SKM-1 (cell line): ENCODE measurements at regions not wholly inside any gene's neighbourhood (a gene's known extent, or its start where the extent isn't known, plus 50 kb on each side); places are given as distances from the start of the nearest gene placed in this dataset.
A peak's percentile ranks its signal among the peaks of the same experiment; 100 is the strongest.
"Not testable (repeated sequence)": the region's sequence is repeated elsewhere in the genome, so short reads cannot be mapped to it uniquely, and the experiment has no call there.

Experiments
- DNase-seq: peaks from one replicate; lab custom pipeline; 2025; ENCODE audit not compliant: unreplicated experiment; lab: John Stamatoyannopoulos, UW

GRCh38 chr4:112770114-112770513 is 133.2 kb downstream of the LARP7 start:
- DNase-seq, result no peak

- peak; percentile 46 for DNase-seq
Observed at GRCh38 chr4:112775801-112776200, 138.9 kb downstream of the LARP7 start.

DNA sequence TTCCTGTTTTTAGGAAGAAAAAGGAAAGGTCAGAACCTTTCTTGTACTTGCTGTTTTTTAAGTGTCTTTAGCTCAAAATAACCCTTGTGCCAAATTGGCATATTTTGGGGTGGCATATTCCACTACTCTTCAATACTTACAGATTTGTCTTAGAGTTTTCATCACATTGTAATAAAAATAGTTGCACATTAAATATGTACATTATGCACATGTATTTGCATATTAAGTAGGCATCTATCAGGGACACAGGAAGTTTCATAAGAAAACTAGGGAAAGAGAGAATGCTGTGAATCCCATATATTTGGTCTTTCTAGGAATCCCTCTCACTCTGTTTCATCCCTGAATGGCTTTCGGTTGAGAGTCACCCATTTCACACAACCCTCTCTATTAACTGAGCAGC is 139.6 kb downstream of the LARP7 start:
- no peak for DNase-seq

DNA sequence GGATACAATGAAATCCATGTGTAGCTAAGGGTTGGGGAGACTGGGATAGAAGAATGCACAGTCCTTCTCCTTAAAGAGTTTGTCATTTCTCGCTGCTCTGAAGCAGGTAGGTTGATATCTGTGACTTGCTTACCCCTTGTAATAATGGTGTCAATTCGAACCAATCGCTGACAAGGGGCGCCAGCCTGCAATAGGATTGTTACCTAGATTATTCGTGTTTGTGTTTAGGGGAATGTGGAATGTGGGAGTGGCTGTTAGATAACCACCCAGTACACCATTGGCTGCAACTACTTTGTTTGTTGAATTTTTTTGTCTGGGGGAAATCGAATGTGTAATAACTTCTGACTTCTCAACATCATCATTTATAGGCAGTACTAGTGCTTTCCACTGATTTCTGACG is 141.6 kb downstream of the LARP7 start:
- DNase-seq, result no peak

DNA sequence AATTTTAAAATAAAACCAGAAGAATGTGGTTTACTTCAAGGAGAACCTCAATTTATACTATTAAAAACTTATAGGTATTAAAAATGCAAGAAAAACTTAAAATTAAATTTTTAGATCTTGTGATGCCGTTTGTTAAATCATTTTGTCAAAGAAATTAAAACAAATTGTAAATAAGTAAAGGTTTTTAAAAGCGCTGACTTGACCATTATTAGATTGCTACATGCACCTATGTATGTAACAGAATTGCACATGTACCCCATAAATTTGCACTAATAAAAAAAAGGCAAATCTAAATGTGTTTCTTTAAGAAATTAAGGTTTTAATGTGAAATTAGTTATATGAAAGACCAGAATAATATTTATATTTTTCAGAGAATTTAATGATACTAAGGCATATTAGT is 156.1 kb downstream of the LARP7 start:
- no peak for DNase-seq

DNA sequence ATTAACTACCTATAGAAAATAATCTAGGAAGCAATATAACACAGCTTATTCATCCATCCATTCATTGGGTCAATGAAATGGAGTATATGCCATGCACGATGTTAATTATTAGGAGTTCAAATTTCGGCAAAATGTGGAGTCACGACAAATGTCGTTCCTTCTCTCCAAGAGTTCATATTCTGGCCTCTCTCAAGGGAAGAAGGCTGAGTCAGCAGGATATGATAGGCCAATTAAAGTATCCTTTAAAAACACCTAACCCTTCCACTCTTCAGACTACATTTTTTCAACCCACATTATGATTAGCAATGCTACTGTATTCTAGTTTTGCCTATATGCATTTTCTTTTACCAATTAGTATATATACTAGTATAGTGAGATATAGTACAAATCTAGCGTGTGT is 163.1 kb downstream of the LARP7 start:
- no peak for DNase-seq

GRCh38 chr4:112801341-112801740 is 164.4 kb downstream of the LARP7 start:
- DNase-seq, result no peak

GRCh38 chr4:112802780-112803179 is 165.8 kb downstream of the LARP7 start:
- no peak for DNase-seq

DNA sequence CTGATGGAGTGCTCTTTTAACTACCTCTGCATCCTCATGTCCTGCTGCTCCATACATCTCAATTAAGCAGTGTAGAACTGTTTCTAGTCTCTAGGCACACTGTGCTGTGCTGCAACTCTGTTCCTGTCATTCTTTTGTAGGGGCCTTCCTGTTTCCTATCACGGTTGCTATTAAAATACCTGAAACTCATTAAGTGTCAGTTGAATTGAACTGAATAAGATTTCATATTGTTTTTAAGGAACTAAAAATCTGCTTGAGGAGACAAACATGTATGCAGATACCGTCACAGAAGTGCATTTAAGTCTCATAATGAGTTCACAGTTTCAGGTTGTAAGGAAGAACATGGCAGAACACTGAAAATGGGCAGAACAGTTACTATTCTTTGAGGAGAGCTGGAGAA is 170.1 kb downstream of the LARP7 start:
- DNase-seq, result no peak

- peak; percentile 30 for DNase-seq
Observed at GRCh38 chr4:112808001-112808400, 171.1 kb downstream of the LARP7 start.

GRCh38 chr4:112813790-112814189 is 176.8 kb downstream of the LARP7 start:
- no peak for DNase-seq

- DNase-seq, result peak; percentile 54
Observed at GRCh38 chr4:112817933-112818593, 181.1 kb downstream of the LARP7 start.

GRCh38 chr4:112818594-112818965 is 181.6 kb downstream of the LARP7 start:
- no peak for DNase-seq

DNA sequence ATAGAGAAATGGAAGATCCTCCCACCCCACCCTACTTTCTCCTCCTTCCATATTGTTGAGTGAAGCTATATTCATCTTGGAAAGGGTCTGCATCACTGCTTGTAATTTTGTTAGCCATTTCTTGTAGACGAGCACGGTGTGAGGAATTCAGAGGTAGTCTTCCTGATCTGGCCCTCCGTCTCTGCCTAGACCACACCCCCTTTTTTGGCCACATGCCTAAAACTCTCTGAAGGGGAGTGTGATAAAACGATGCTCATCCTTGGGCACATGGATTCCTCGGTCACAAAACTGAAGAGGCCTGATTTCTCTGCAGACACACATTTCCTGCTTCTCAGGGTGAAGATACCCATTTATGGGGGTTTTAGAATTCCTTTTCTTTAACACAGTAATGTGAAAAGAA is 182.8 kb downstream of the LARP7 start:
- DNase-seq, result no peak

DNA sequence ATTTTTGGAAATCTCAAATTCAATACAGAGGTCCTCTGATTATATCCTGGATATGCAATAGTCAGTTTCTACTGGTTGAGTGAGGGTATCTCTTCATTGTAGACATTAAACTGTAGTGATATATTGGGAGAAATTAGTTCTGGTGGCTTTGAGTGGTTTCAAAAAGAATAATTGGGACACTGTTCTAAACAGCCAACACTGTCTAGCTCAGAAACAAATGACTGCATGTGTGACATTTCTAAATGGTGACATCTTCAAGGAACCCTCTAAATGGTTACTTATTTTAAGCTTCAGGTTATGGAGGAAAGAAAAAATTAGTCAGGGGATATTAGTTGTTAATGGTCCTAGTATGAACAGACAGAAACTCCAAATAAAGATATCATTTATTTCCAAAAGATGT is 186.2 kb downstream of the LARP7 start:
- no peak for DNase-seq

DNA sequence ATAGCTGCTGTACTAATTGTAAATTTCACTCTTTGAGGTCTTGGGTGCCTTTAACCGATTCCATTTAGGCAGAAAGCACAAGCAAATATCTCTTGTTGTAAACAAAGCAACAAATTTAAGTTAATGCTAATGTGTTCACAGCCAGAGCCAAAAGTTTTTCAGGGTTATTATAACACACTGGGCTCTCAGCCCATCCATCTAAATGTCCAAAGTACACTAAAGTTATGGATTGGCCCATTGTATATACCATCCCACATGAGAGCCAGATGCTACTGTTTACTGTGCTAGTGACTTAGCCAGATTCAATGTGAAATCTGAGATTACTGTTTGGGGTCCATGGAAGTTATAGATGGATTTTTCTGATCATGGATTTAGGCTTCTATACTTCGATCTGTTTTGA is 186.7 kb downstream of the LARP7 start:
- no peak for DNase-seq

- DNase-seq, result no peak
Observed at GRCh38 chr4:112830753-112831386, 193.9 kb downstream of the LARP7 start.

GRCh38 chr4:112832493-112832892 is 195.6 kb downstream of the LARP7 start:
- DNase-seq, result no peak

GRCh38 chr4:112836895-112837294 is 200.0 kb downstream of the LARP7 start:
- DNase-seq, result no peak

DNA sequence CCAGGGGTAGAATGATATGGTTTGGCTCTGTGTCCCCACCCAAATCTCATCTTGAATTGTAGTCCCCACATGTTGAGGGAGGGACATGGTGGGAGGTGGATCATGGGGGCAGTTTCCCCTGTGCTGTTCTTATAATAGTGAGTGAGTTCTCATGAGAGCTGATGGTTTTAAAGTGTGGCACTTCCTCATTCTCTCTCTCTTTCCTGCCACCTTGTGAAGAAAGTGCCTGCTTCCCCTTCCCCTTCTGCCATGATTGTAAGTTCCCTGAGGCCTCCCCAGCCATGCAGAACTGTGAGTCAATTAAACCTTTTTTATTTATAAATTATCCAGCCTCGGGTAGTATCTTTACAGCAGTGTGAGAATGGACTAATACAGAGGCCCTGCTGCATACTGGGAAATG is 201.1 kb downstream of the LARP7 start:
- DNase-seq, result not testable (repeated sequence)

GRCh38 chr4:112840061-112840460 is 203.1 kb downstream of the LARP7 start:
- DNase-seq, result no peak

- no peak for DNase-seq
Observed at GRCh38 chr4:112840619-112841018, 203.7 kb downstream of the LARP7 start.

GRCh38 chr4:112842513-112842912 is 205.6 kb downstream of the LARP7 start:
- DNase-seq, result no peak
